Duodenal mucosa (tissue), 2 donors: ENCODE measurements at regions not wholly inside any gene's neighbourhood (a gene's known extent, or its start where the extent isn't known, plus 50 kb on each side); places are given as distances from the start of the nearest gene placed in this dataset.
A peak's percentile ranks its signal among the peaks of the same experiment; 100 is the strongest.

Experiments used
- H3K27ac ChIP-seq: one replicate; pipeline ENCODE4 v1.7.0; 2013; ENCODE audit warnings: low read depth, low read length
- H3K27me3 ChIP-seq, 2 donors: one replicate each; pipeline ENCODE4 v1.7.0; 2013; ENCODE audit warnings: low read length in 2 of 2, control low read depth in 1 of 2; ENCODE audit not compliant: insufficient read depth in 2 of 2, control insufficient read depth in 1 of 2
- H3K36me3 ChIP-seq, 2 donors: one replicate each; pipeline ENCODE4 v1.7.0; 2013; ENCODE audit warnings: low read length in 2 of 2, control low read depth in 1 of 2; ENCODE audit not compliant: insufficient read depth in 2 of 2, control insufficient read depth in 1 of 2
- H3K4me1 ChIP-seq, 2 donors: one replicate each; pipeline ENCODE4 v1.7.0; 2013; ENCODE audit warnings: low read length in 2 of 2, control low read depth in 1 of 2; ENCODE audit not compliant: insufficient read depth in 2 of 2, control insufficient read depth in 1 of 2
- H3K4me3 ChIP-seq, 2 donors: one replicate each; pipeline ENCODE4 v1.7.0; 2013; ENCODE audit warnings: low read length in 2 of 2, low read depth in 1 of 2
- H3K9ac ChIP-seq, 2 donors: one replicate each; pipeline ENCODE4 v1.7.0; 2013; ENCODE audit warnings: low read length in 2 of 2, low read depth in 1 of 2
- H3K9me3 ChIP-seq, 2 donors: one replicate each; pipeline ENCODE4 v1.7.0; 2013; ENCODE audit warnings: low read length in 2 of 2, control low read depth in 1 of 2; ENCODE audit not compliant: control insufficient read depth in 1 of 2

DNA sequence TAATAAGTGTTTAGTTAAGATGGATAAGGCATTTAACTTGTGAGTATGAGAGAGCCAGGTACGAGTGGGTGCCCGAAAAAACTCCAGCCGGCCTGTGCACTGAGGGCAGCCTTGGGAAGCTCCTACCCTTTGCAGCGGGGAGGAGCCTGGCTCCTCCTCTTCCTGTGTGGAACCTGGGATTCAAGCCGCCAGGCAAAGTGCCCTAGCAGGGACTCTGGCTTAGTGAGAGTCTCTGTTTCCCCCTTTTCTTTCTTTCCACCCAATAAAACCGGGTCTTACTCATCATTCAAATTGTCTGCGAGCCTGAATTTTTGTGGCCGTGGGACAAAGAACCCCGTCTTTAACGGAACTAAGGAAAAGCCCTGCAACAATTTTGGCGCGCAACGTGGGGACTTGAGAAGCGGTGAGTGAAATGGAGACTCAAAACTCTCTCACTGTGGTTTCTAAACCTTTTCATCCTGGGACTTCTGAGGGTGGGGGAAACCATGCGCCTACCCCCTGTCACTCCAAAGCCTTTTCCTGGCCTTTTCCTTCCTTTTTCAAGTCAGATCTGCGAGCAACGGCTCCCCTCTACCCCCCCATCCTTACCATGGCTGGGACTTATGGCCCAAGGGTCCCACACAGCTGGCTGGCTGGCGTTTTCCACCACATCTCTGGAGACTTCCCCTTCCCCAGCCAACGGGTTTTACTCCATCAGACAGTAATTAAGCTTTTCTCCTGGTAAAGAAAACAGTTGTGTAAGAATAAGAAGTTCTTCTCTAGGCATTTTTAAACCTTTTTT, 535.7 kb upstream of the ACO1 start:
- Histone ChIP-seq H3K4me3 (no peak overlapping the region), H3K9me3 (no peaks in the 10 kb centered on the region), H3K4me1 (no peaks in the 10 kb centered on the region), H3K27ac (no peak overlapping the region), H3K9ac (no peak overlapping the region), H3K27me3 (no peaks in the 10 kb centered on the region), H3K36me3 (no peaks in the 10 kb centered on the region)

DNA sequence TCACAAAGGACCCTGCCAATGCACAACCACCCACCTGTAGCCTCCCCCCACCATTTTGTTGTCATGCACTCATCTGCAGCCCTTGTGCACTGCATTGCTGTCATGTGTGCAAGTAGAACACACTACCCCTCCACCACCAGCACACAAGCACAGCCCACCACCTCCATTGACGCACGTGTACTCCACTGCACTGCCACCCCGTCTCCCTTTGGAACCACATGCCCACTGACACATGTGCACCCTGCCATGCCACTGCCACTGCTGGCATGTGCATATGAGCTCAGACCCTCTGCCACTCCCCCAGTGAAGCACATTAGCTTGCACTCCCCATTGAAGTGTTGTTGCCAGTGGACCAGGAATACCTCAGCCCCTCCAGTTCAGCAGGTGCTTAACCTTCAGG, 530.3 kb upstream of the ACO1 start:
- Histone ChIP-seq H3K36me3 (no peaks in the 10 kb centered on the region), H3K9me3 (peaks cover 0 to 4% of the 10 kb centered on the region in 2 donors), H3K27me3 (no peaks in the 10 kb centered on the region), H3K4me1 (no peaks in the 10 kb centered on the region), H3K9ac (no peak overlapping the region), H3K27ac (no peak overlapping the region), H3K4me3 (no peak overlapping the region)

DNA sequence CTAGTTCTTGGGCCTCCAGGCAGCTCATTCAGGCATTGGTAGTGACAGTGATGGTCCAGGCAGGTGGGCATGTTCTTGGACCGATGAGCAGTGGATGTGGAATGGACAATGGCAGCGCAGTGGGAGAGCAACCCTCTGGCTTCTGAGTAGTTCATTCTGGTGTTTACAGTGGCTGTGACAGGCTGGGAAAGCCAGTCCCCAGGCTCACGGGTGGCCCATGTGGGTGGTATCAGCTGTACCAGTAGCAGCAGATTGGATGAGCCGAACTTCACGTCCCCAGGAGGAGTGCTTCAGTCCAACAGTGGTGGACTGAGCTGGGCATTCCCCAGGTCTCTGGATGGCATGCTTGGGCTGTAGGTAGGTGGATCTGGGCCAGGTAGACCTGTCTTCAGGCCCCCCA, 515.6 kb upstream of the ACO1 start:
- no peak overlapping the region for H3K4me3 ChIP-seq
- no peak overlapping the region for H3K9ac ChIP-seq
- H3K36me3 ChIP-seq = no peaks in the 10 kb centered on the region
- no peaks in the 10 kb centered on the region for H3K9me3 ChIP-seq
- H3K4me1 ChIP-seq = no peaks in the 10 kb centered on the region
- H3K27ac ChIP-seq = no peak overlapping the region
- no peaks in the 10 kb centered on the region for H3K27me3 ChIP-seq

DNA sequence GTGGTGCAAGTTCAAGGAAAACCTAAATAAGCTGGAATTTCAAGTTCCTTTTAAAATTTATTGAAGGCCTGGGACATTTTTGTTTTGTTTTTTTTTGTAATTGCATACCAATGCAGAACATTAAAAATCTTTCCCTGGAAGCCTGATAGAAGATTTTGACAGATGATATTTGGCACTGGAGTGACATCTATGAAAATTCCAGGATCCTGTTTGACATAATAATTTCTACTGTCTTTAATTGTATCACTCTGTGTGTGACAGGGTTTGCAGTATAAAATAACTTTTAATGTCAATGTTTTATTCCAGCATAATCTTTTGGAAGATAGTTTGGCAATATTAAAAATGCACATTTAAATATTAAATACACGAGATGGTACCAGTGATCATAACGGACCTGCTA, 514.2 kb upstream of the ACO1 start:
- Histone ChIP-seq H3K27ac (no peak overlapping the region), H3K27me3 (no peaks in the 10 kb centered on the region), H3K9ac (no peak overlapping the region), H3K9me3 (no peaks in the 10 kb centered on the region), H3K4me3 (no peak overlapping the region), H3K4me1 (no peaks in the 10 kb centered on the region), H3K36me3 (no peaks in the 10 kb centered on the region)

DNA sequence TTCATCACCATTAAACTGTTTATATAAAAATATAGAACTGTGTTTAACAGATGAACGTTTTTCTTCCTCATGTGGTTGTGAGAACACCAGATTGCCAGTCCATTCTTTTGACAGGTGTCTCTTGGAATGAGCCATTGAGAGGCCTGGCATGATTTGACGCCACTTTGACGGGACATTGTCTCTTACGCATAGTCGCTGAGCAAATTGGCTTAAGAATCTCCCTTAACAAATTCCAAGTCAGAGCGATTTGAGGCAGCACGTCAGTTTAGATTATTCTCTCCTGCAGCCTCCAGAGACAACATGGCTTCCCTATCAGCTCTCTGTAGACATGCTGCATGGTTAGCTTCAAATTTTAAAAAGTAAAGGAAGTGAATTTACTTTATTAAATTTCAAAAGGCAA, 510.7 kb upstream of the ACO1 start:
- H3K36me3 ChIP-seq = no peaks in the 10 kb centered on the region
- H3K27me3 ChIP-seq = no peaks in the 10 kb centered on the region
- H3K9ac ChIP-seq = no peak overlapping the region
- H3K27ac ChIP-seq = no peak overlapping the region
- H3K4me1 ChIP-seq = no peaks in the 10 kb centered on the region
- no peak overlapping the region for H3K4me3 ChIP-seq
- H3K9me3 ChIP-seq = no peaks in the 10 kb centered on the region

DNA sequence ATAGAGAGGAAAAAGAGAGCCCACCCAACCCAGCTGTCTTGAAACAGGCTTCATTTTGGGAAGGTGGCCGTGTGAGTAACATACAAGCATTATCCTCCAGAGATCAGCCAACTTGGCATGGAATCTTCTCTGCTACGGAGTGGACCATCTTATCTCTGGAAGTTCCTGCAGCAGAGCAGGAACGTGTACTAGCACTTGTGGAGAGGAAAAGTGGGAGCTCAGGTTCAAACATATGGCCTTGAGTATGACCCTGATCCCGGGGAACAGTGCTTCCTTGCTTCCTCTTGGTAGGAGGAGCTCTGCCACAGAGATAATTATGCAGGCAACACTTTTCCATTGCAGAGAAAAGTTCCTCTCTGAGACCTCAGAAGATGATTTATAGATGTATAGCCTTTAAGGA, 490.4 kb upstream of the ACO1 start:
- Histone ChIP-seq H3K27ac (no peak overlapping the region), H3K36me3 (no peaks in the 10 kb centered on the region), H3K9ac (no peak overlapping the region), H3K4me1 (no peaks in the 10 kb centered on the region), H3K27me3 (no peaks in the 10 kb centered on the region), H3K4me3 (no peak overlapping the region), H3K9me3 (no peaks in the 10 kb centered on the region)

DNA sequence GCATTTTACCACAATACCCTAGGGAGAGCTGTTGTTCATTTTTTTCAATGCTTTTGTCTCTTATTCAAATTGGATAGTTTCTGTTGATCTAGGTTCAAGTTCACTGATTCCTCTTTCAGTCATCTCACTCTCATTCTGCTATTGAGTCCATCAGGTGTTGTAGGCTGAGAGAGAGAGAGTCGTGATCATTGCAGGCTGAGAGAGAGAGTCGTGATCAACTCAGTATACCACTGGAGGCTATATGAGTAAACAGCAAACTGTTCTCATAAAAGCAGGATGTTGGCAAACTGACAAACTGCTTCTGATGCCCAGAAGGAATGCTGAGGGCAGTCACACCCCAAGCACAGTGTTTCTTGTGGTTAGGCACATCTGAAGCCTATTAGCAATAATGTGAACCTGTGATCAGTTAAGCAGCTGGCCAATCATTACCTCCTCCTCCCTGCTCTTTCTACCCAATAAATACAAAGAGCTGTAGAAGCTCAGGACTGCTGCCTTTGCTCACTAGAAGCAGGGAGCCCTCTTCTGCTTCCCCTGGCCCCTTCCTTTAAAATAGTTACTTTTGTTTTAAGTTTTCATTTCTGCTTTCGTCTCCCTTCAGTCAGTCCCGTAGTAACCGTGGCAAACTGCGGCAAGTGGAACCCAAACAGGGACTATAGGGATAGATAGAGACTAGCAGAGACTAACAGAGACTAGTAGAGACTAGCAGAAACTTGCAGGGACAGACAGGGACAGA, 476.1 kb upstream of the ACO1 start:
- H3K9me3 ChIP-seq = no peaks in the 10 kb centered on the region
- H3K36me3 ChIP-seq = no peaks in the 10 kb centered on the region
- H3K27me3 ChIP-seq = no peaks in the 10 kb centered on the region
- no peak overlapping the region for H3K9ac ChIP-seq
- H3K4me3 ChIP-seq = peak overlapping the region in 1 of 2 donors; percentile 33
- H3K27ac ChIP-seq = no peak overlapping the region
- H3K4me1 ChIP-seq = no peaks in the 10 kb centered on the region

DNA sequence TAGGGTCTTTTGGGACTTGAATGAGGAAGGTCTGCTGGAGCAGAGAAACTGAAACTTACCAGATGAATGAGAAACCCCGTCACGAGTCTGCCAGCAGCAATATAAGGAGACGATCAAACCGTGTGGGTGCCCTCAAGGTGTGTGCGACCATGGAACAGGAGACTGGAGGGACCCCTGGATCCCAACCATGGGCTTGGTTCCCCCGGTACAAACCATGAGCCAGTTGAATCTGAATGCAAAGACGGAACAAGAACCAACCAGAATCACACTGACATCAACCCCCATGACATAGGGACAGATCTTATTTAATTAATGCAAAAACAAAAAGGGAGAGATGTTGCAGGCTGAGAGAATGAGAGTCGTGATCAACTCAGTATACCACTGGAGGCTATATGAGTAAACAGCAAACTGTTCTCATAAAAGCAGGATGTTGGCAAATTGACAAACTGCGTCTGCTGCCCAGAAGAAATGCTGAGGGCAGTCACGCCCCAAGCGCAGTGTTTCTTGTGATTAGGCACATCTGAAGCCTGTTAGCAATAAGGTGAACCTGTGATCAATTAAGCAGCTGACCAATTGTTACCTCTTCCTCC, 475.5 kb upstream of the ACO1 start:
- Histone ChIP-seq H3K9me3 (no peaks in the 10 kb centered on the region), H3K4me1 (no peaks in the 10 kb centered on the region), H3K4me3 (peak overlapping the region in 1 of 2 donors; percentile 33), H3K27me3 (no peaks in the 10 kb centered on the region), H3K36me3 (no peaks in the 10 kb centered on the region), H3K9ac (no peak overlapping the region), H3K27ac (no peak overlapping the region)

DNA sequence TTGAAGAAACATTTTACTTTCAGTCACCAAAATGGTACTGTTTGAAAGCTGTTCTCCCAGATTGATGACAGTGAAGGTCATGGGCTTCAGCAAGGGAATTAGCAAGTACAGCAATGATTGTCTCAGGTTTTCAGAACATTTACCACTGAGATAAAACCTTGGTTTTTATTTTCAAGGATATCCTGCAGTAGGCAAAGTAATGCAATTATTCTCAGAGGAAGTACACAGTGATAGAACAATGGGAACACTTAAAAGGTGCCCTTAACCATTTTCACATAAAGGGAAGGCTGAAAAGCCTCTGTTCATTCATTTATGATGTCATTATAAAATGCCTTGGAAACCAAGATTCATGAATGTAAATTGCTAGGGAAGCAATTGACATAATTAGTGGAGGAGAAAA, 471.8 kb upstream of the ACO1 start:
- Histone ChIP-seq H3K27me3 (no peaks in the 10 kb centered on the region), H3K9ac (no peak overlapping the region), H3K4me3 (no peak overlapping the region), H3K27ac (no peak overlapping the region), H3K4me1 (no peaks in the 10 kb centered on the region), H3K36me3 (no peaks in the 10 kb centered on the region), H3K9me3 (no peaks in the 10 kb centered on the region)

DNA sequence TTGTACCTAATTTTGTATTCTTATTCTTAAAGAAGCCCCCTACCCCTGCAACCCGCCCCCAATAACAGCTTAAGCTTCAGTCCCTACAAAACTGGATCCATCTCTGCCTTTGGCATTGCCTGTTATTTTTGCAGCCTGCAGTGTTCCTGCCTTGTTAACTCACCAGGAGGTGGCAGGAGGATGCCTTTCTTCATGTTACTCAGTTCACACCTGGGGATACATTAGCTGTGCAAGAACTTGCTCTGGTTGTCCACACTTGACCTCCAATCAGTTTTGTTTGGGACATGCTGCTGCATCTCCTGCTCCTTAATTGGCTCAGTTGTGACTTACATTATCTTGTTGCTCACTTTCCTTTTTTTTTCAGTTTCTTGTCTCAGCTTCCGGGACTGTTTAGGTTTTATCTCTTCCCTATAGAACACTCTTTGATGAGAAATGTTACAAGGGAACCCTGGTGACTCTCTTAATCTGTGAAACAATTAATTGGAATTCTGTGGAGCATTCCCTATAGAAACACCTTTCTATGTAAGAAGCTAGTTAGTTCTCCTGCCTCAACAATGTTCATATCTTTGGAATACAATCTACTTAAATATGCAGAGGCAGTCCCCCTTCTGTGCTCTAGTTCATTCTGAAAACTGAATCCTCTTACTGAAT, 467.7 kb upstream of the ACO1 start:
- Histone ChIP-seq H3K9ac (no peak overlapping the region), H3K27ac (no peak overlapping the region), H3K36me3 (no peaks in the 10 kb centered on the region), H3K4me3 (no peak overlapping the region), H3K4me1 (no peaks in the 10 kb centered on the region), H3K9me3 (no peaks in the 10 kb centered on the region), H3K27me3 (no peaks in the 10 kb centered on the region)
